GM12892 (cell line): ENCODE measurements at regions not wholly inside any gene's neighbourhood (a gene's known extent, or its start where the extent isn't known, plus 50 kb on each side); places are given as distances from the start of the nearest gene placed in this dataset.

Experiments used
- POLR2A ChIP-seq: IDR thresholded peaks from 2 replicates; pipeline ENCODE4 v1.6.1; 2011; ENCODE audit warnings: low read depth, low read length, control low read depth
- TAF1 ChIP-seq: IDR thresholded peaks from 2 replicates; pipeline ENCODE4 v1.6.1; 2011; ENCODE audit warnings: low read depth, mild to moderate bottlenecking, control low read depth, low read length, borderline replicate concordance

DNA sequence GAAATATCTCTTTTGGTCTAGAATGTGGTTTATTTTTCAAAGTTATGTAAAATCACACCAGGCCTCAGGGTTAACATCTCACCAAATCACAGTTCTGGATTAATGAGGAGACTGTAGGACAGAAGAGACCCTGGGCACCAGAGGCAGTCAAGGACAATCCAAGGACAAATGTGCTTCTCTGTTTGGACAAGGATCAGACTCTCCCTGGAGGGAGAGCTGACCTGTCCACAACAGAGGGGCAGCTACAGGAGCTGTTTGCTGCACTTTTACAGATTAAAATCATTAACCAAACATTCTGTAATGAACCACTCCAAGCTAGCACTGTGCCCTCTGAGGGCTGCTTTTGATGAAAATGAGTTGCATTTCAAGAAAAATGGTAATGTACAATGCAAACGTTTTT lies 690.6 kb upstream of the SLC8A1 start:
- TF ChIP-seq TAF1 (no peak), POLR2A (no peak)
